NK-92 treated with Interleukin-12 subunit alpha and Interleukin-12 subunit beta, amount 100 ng/mL, for 24 hours (cell line): ENCODE measurements at regions not wholly inside any gene's neighbourhood (a gene's known extent, or its start where the extent isn't known, plus 50 kb on each side); places are given as distances from the start of the nearest gene placed in this dataset.

Source experiments
- DNase-seq: peaks from one replicate; lab custom pipeline; 2025; lab: John Stamatoyannopoulos, UW

- no peak for DNase-seq
Measured at GRCh38 chr2:192373221-192373620, 178.5 kb upstream of the TMEFF2 start.

GRCh38 chr2:192369969-192370368, 175.2 kb upstream of the TMEFF2 start:
- DNase-seq: no peak

GRCh38 chr2:192357217-192357616, 162.5 kb upstream of the TMEFF2 start:
- no peak for DNase-seq

- no peak for DNase-seq
Measured at GRCh38 chr2:192354512-192355244, 159.9 kb upstream of the TMEFF2 start.

GRCh38 chr2:192347542-192347941, 152.8 kb upstream of the TMEFF2 start:
- DNase-seq: no peak

- DNase-seq: no peak
Measured at GRCh38 chr2:192345287-192345686, 150.6 kb upstream of the TMEFF2 start.

GRCh38 chr2:192333642-192334041, 138.9 kb upstream of the TMEFF2 start:
- no peak for DNase-seq

GRCh38 chr2:192328297-192328696, 133.6 kb upstream of the TMEFF2 start:
- no peak for DNase-seq

GRCh38 chr2:192327576-192327975, 132.8 kb upstream of the TMEFF2 start:
- DNase-seq: no peak

GRCh38 chr2:192315543-192315942, 120.8 kb upstream of the TMEFF2 start:
- DNase-seq: no peak

- DNase-seq: no peak
Measured at GRCh38 chr2:192314800-192315481, 120.2 kb upstream of the TMEFF2 start.

GRCh38 chr2:192313773-192314172, 119.0 kb upstream of the TMEFF2 start:
- DNase-seq: no peak

- DNase-seq: no peak
Measured at GRCh38 chr2:192311701-192312460, 117.1 kb upstream of the TMEFF2 start.

- DNase-seq: no peak
Measured at GRCh38 chr2:192307530-192307929, 112.8 kb upstream of the TMEFF2 start.

GRCh38 chr2:192298664-192299063, 103.9 kb upstream of the TMEFF2 start:
- DNase-seq: no peak

- DNase-seq: no peak
Measured at GRCh38 chr2:192292478-192292877, 97.7 kb upstream of the TMEFF2 start.

- no peak for DNase-seq
Measured at GRCh38 chr2:192288295-192288694, 93.6 kb upstream of the TMEFF2 start.

GRCh38 chr2:192286093-192286701, 91.5 kb upstream of the TMEFF2 start:
- DNase-seq: no peak

GRCh38 chr2:192283450-192283849, 88.7 kb upstream of the TMEFF2 start:
- no peak for DNase-seq

- no peak for DNase-seq
Measured at GRCh38 chr2:192278701-192279100, 84.0 kb upstream of the TMEFF2 start.

GRCh38 chr2:192277494-192278109, 82.9 kb upstream of the TMEFF2 start:
- DNase-seq: no peak

GRCh38 chr2:192275632-192276031, 80.9 kb upstream of the TMEFF2 start:
- no peak for DNase-seq
